ENCODE measurements at regions not wholly inside any gene's neighbourhood (a gene's known extent, or its start where the extent isn't known, plus 50 kb on each side); places are given as distances from the start of the nearest gene placed in this dataset.

GRCh38 chr4:110371016-110371770, 104.8 kb upstream of the ENPEP start:
- H3K9me3 ChIP-seq (ENCODE audit: low read length) = no peaks in the 10 kb centered on the region
- WGBS (ENCODE audit: low lambda C conversion rate) = 3% methylated on average over 4 of the region's 4 CpGs
- FAIRE-seq = no peak
- no peak overlapping the region for H3K9ac ChIP-seq (ENCODE audit: insufficient read depth, low read depth, low read length)
- no peak overlapping the region for H3K4me3 ChIP-seq (replicated peaks in 1 of 3; ENCODE audit: insufficient read depth in 1 of 3, low read depth in 2 of 3, low read length in 3 of 3)
- H3K27me3 ChIP-seq (ENCODE audit: control insufficient read depth in 1 of 2, insufficient read depth in 2 of 2, low read length in 2 of 2) = no peaks in the 10 kb centered on the region; a peak in 1 of 5 replicates
- H3K4me1 ChIP-seq (ENCODE audit: insufficient read depth, low read length) = no peaks in the 10 kb centered on the region
- H4K20me1 ChIP-seq (ENCODE audit: insufficient read depth, low read length) = no peaks in the 10 kb centered on the region
- intact Hi-C loops (cut with micrococcal nuclease; ENCODE audit: unreplicated experiment) = no loop called here
- no peaks in the 10 kb centered on the region for H3K79me2 ChIP-seq (ENCODE audit: insufficient read depth, low read length)
- H3K27ac ChIP-seq (ENCODE audit: extremely low read length, insufficient read depth, low read length) = no peak overlapping the region
- no peaks in the 10 kb centered on the region for H3K36me3 ChIP-seq (replicated peaks in 1 of 2; ENCODE audit: control insufficient read depth in 1 of 2, insufficient read depth in 2 of 2, low read length in 2 of 2)
- in situ Hi-C loops (cut with HindIII; ENCODE audit: extremely low pct_ligation_motif_present, low pct_unique_long_range_greater_than_20kb) = no loop called here
- ATAC-seq = no peak
- DNase-seq (ENCODE audit: low spot score) = no peak
- H2AFZ ChIP-seq (ENCODE audit: low read length) = no peak overlapping the region
- POLR2A ChIA-PET = no interaction called here
- BruUV-seq (replicated peaks) = no TSS peak
- H3K4me2 ChIP-seq (ENCODE audit: low read depth, low read length) = no peak overlapping the region
- CTCF ChIA-PET (ENCODE audit: low intra/inter-chr PET ratio, low total read pairs) = no interaction called here
- no peak for TF ChIP-seq ZNF713 (CRISPR knock-in tag; IDR thresholded peaks at IDR 0.05)
- no peak for TF ChIP-seq RFXANK (CRISPR knock-in tag; IDR thresholded peaks at IDR 0.05)
- 0 out of 2 replicates have a peak, but pooled peaks have one; percentile 18 for TF ChIP-seq ZBTB40 (IDR thresholded peaks at IDR 0.05)
- no peak for TF ChIP-seq ZBTB40 (CRISPR knock-in tag; IDR thresholded peaks at IDR 0.05)
- no peak for TF ChIP-seq KLF11 (CRISPR knock-in tag; IDR thresholded peaks at IDR 0.05)
- TF ChIP-seq ZNF143 (CRISPR knock-in tag; IDR thresholded peaks at IDR 0.05) = no peak
- TF ChIP-seq MAFK (conservative IDR thresholded peaks at IDR 0.05 in 1 of 2, IDR thresholded peaks at IDR 0.05 in 1 of 2; ENCODE audit: low read length in 2 of 2) = peak; percentile 8 to 26; a peak in 2 of 4 replicates
- no peak for TF ChIP-seq CENPX (CRISPR knock-in tag; IDR thresholded peaks at IDR 0.05)
- no peak for TF ChIP-seq ZNF512 (CRISPR knock-in tag; IDR thresholded peaks at IDR 0.05)
- TF ChIP-seq ZNF3 (CRISPR knock-in tag; IDR thresholded peaks at IDR 0.05) = no peak
- TF ChIP-seq JDP2 (CRISPR knock-in tag; IDR thresholded peaks at IDR 0.05; ENCODE audit: borderline replicate concordance) = no peak
- no peak for TF ChIP-seq SMYD3 (CRISPR knock-in tag; IDR thresholded peaks at IDR 0.05)
- no peak for TF ChIP-seq ZNF274 (CRISPR knock-in tag; IDR thresholded peaks at IDR 0.05)

All from HepG2 (cell line).